ENCODE measurements at regions not wholly inside any gene's neighbourhood (a gene's known extent, or its start where the extent isn't known, plus 50 kb on each side); places are given as distances from the start of the nearest gene placed in this dataset.

GRCh38 chr6:154942770-154943169 lies 52.3 kb upstream of the TIAM2 start:
- no peak for TF ChIP-seq CTCF (IDR thresholded peaks at IDR 0.05)
- no peak for TF ChIP-seq ZFX (IDR thresholded peaks at IDR 0.05; ENCODE audit: borderline replicate concordance)
